ENCODE measurements at regions not wholly inside any gene's neighbourhood (a gene's known extent, or its start where the extent isn't known, plus 50 kb on each side); places are given as distances from the start of the nearest gene placed in this dataset.
"Not testable (repeated sequence)": the region's sequence is repeated elsewhere in the genome, so short reads cannot be mapped to it uniquely, and the experiment has no call there.

GRCh38 chr4:112951362-112952312 is 97.8 kb upstream of the ANK2 start:
- FAIRE-seq, result peak; percentile 88

GRCh38 chr4:112952313-112952700 is 97.1 kb upstream of the ANK2 start:
- no peak for FAIRE-seq

GRCh38 chr4:112953262-112953661 is 96.2 kb upstream of the ANK2 start:
- FAIRE-seq, result no peak

- no peak for FAIRE-seq
These were observed 95.2 kb upstream of the ANK2 start for GRCh38 chr4:112954286-112954685.

GRCh38 chr4:112956484-112956896 is 93.0 kb upstream of the ANK2 start:
- FAIRE-seq, result no peak

- FAIRE-seq, result not testable (repeated sequence)
These were observed 91.7 kb upstream of the ANK2 start for GRCh38 chr4:112957764-112958163.

- FAIRE-seq, result no peak
These were observed 82.6 kb upstream of the ANK2 start for GRCh38 chr4:112966701-112967488.

- no peak for FAIRE-seq
These were observed 80.8 kb upstream of the ANK2 start for GRCh38 chr4:112968451-112969159.

GRCh38 chr4:112970903-112971302 is 78.5 kb upstream of the ANK2 start:
- FAIRE-seq, result peak; percentile 70

GRCh38 chr4:112973750-112974251 is 75.7 kb upstream of the ANK2 start:
- FAIRE-seq, result no peak

- FAIRE-seq, result no peak
These were observed 73.7 kb upstream of the ANK2 start for GRCh38 chr4:112975567-112976355.

- no peak for FAIRE-seq
These were observed 70.6 kb upstream of the ANK2 start for GRCh38 chr4:112978691-112979472.

GRCh38 chr4:112979881-112980421 is 69.5 kb upstream of the ANK2 start:
- FAIRE-seq, result no peak

GRCh38 chr4:112982680-112983079 is 66.8 kb upstream of the ANK2 start:
- FAIRE-seq, result no peak

GRCh38 chr4:112994732-112995464 is 54.6 kb upstream of the ANK2 start:
- no peak for FAIRE-seq

All from endometrium (tissue), 2 donors.